GM12873 (cell line): ENCODE measurements at regions not wholly inside any gene's neighbourhood (a gene's known extent, or its start where the extent isn't known, plus 50 kb on each side); places are given as distances from the start of the nearest gene placed in this dataset.

Experiments used
- CTCF ChIP-seq: IDR thresholded peaks from 2 replicates; pipeline ENCODE4 v1.5.1; 2012; ENCODE audit warnings: low read depth, mild to moderate bottlenecking, moderate library complexity, low read length, control low read depth; ENCODE audit not compliant: insufficient read depth; ENCODE audit errors: missing control alignments

GRCh38 chr4:138301536-138301935 lies 59.4 kb upstream of the SLC7A11 start:
- no peak for TF ChIP-seq CTCF

- no peak for TF ChIP-seq CTCF
Observed at GRCh38 chr4:138300616-138301015, 58.5 kb upstream of the SLC7A11 start.

GRCh38 chr4:138299881-138300280 lies 57.7 kb upstream of the SLC7A11 start:
- no peak for TF ChIP-seq CTCF

- TF ChIP-seq CTCF: no peak
Observed at GRCh38 chr4:138298866-138299265, 56.7 kb upstream of the SLC7A11 start.

- no peak for TF ChIP-seq CTCF
Observed at GRCh38 chr4:138298431-138298830, 56.3 kb upstream of the SLC7A11 start.

- no peak for TF ChIP-seq CTCF
Observed at GRCh38 chr4:138297743-138298405, 55.7 kb upstream of the SLC7A11 start.

- no peak for TF ChIP-seq CTCF
Observed at GRCh38 chr4:138292321-138292720, 50.2 kb upstream of the SLC7A11 start.
